ENCODE measurements at regions not wholly inside any gene's neighbourhood (a gene's known extent, or its start where the extent isn't known, plus 50 kb on each side); places are given as distances from the start of the nearest gene placed in this dataset.

GRCh38 chr11:95592471-95592870 is 197.1 kb downstream of the FAM76B start:
- DNase-seq, result no peak

GRCh38 chr11:95589893-95590612 is 199.5 kb downstream of the FAM76B start:
- H3K9me3 ChIP-seq (replicated peaks), result no peaks in the 10 kb centered on the region
- no peak overlapping the region for H3K4me3 ChIP-seq
- H3K4me1 ChIP-seq, result no peaks in the 10 kb centered on the region
- no peaks in the 10 kb centered on the region for H3K27me3 ChIP-seq
- no peak for DNase-seq
- no peak overlapping the region for H3K27ac ChIP-seq
- H3K36me3 ChIP-seq, result no peaks in the 10 kb centered on the region

More at GRCh38 chr11:95592471-95592870, 197.1 kb downstream of the FAM76B start:
- H3K9me3 ChIP-seq (replicated peaks), result no peaks in the 10 kb centered on the region
- no peaks in the 10 kb centered on the region for H3K4me1 ChIP-seq
- H3K36me3 ChIP-seq, result no peaks in the 10 kb centered on the region
- H3K27ac ChIP-seq, result no peak overlapping the region
- H3K4me3 ChIP-seq, result no peak overlapping the region
- no peaks in the 10 kb centered on the region for H3K27me3 ChIP-seq

- Histone ChIP-seq H3K27ac (no peak overlapping the region), H3K4me1 (no peaks in the 10 kb centered on the region), H3K27me3 (no peaks in the 10 kb centered on the region), H3K4me3 (no peak overlapping the region), H3K36me3 (no peaks in the 10 kb centered on the region), H3K9me3 (replicated peaks) (no peaks in the 10 kb centered on the region)
- no peak for DNase-seq
Observed at GRCh38 chr11:95588821-95589220, 200.8 kb downstream of the FAM76B start.

- Histone ChIP-seq H3K27ac (no peak overlapping the region), H3K27me3 (no peaks in the 10 kb centered on the region), H3K4me1 (no peaks in the 10 kb centered on the region), H3K9me3 (replicated peaks) (no peaks in the 10 kb centered on the region), H3K4me3 (no peak overlapping the region), H3K36me3 (no peaks in the 10 kb centered on the region)
- no peak for DNase-seq
Observed at GRCh38 chr11:95586661-95587060, 202.9 kb downstream of the FAM76B start.

GRCh38 chr11:95586155-95586554 is 203.4 kb downstream of the FAM76B start:
- no peak overlapping the region for H3K27ac ChIP-seq
- H3K9me3 ChIP-seq (replicated peaks), result no peaks in the 10 kb centered on the region
- H3K27me3 ChIP-seq, result no peaks in the 10 kb centered on the region
- H3K4me1 ChIP-seq, result no peaks in the 10 kb centered on the region
- no peak for DNase-seq
- no peak overlapping the region for H3K4me3 ChIP-seq
- H3K36me3 ChIP-seq, result no peaks in the 10 kb centered on the region

- H3K4me3 ChIP-seq, result no peak overlapping the region
- DNase-seq, result no peak
Observed at GRCh38 chr11:95585752-95586077, 203.9 kb downstream of the FAM76B start.

GRCh38 chr11:95585069-95585751 is 204.4 kb downstream of the FAM76B start:
- no peak overlapping the region for H3K4me3 ChIP-seq
- DNase-seq, result no peak
- no peak overlapping the region for H3K27ac ChIP-seq
- H3K36me3 ChIP-seq, result no peaks in the 10 kb centered on the region
- H3K27me3 ChIP-seq, result no peaks in the 10 kb centered on the region
- H3K4me1 ChIP-seq, result no peaks in the 10 kb centered on the region
- no peaks in the 10 kb centered on the region for H3K9me3 ChIP-seq (replicated peaks)

More at GRCh38 chr11:95585752-95586077, 203.9 kb downstream of the FAM76B start:
- no peak overlapping the region for H3K27ac ChIP-seq
- H3K9me3 ChIP-seq (replicated peaks), result no peaks in the 10 kb centered on the region
- H3K36me3 ChIP-seq, result no peaks in the 10 kb centered on the region
- no peaks in the 10 kb centered on the region for H3K27me3 ChIP-seq
- H3K4me1 ChIP-seq, result no peaks in the 10 kb centered on the region

- H3K4me3 ChIP-seq, result no peak overlapping the region
- no peaks in the 10 kb centered on the region for H3K27me3 ChIP-seq
- no peak for DNase-seq
- no peaks in the 10 kb centered on the region for H3K9me3 ChIP-seq (replicated peaks)
- H3K36me3 ChIP-seq, result no peaks in the 10 kb centered on the region
- no peak overlapping the region for H3K27ac ChIP-seq
- H3K4me1 ChIP-seq, result no peaks in the 10 kb centered on the region
Observed at GRCh38 chr11:95584589-95584988, 205.0 kb downstream of the FAM76B start.

- H3K36me3 ChIP-seq, result no peaks in the 10 kb centered on the region
- H3K27me3 ChIP-seq, result no peaks in the 10 kb centered on the region
- H3K9me3 ChIP-seq (replicated peaks), result no peaks in the 10 kb centered on the region
- no peaks in the 10 kb centered on the region for H3K4me1 ChIP-seq
- H3K27ac ChIP-seq, result no peak overlapping the region
- DNase-seq, result no peak
- H3K4me3 ChIP-seq, result no peak overlapping the region
Observed at GRCh38 chr11:95584180-95584579, 205.4 kb downstream of the FAM76B start.

- no peak for DNase-seq
- no peaks in the 10 kb centered on the region for H3K36me3 ChIP-seq
- no peaks in the 10 kb centered on the region for H3K27me3 ChIP-seq
- no peaks in the 10 kb centered on the region for H3K4me1 ChIP-seq
- no peak overlapping the region for H3K27ac ChIP-seq
- no peak overlapping the region for H3K4me3 ChIP-seq
- H3K9me3 ChIP-seq (replicated peaks), result no peaks in the 10 kb centered on the region
Observed at GRCh38 chr11:95577716-95578460, 211.7 kb downstream of the FAM76B start.

- Histone ChIP-seq H3K27ac (no peak overlapping the region), H3K9me3 (replicated peaks) (no peaks in the 10 kb centered on the region), H3K4me3 (no peak overlapping the region), H3K27me3 (no peaks in the 10 kb centered on the region), H3K4me1 (no peaks in the 10 kb centered on the region), H3K36me3 (no peaks in the 10 kb centered on the region)
- no peak for DNase-seq
Observed at GRCh38 chr11:95576146-95576845, 213.3 kb downstream of the FAM76B start.

GRCh38 chr11:95575517-95575916 is 214.1 kb downstream of the FAM76B start:
- Histone ChIP-seq H3K36me3 (no peaks in the 10 kb centered on the region), H3K27ac (no peak overlapping the region), H3K9me3 (replicated peaks) (no peaks in the 10 kb centered on the region), H3K27me3 (no peaks in the 10 kb centered on the region), H3K4me1 (no peaks in the 10 kb centered on the region), H3K4me3 (no peak overlapping the region)
- no peak for DNase-seq

GRCh38 chr11:95571718-95572260 is 217.8 kb downstream of the FAM76B start:
- Histone ChIP-seq H3K9me3 (replicated peaks) (no peaks in the 10 kb centered on the region), H3K27ac (no peak overlapping the region), H3K27me3 (no peaks in the 10 kb centered on the region), H3K4me3 (no peak overlapping the region), H3K4me1 (no peaks in the 10 kb centered on the region), H3K36me3 (no peaks in the 10 kb centered on the region)
- no peak for DNase-seq

- Histone ChIP-seq H3K4me1 (no peaks in the 10 kb centered on the region), H3K27ac (no peak overlapping the region), H3K4me3 (no peak overlapping the region), H3K27me3 (no peaks in the 10 kb centered on the region), H3K9me3 (replicated peaks) (no peaks in the 10 kb centered on the region), H3K36me3 (no peaks in the 10 kb centered on the region)
- DNase-seq, result no peak
Observed at GRCh38 chr11:95570845-95571244, 218.7 kb downstream of the FAM76B start.

GRCh38 chr11:95569207-95569606 is 220.4 kb downstream of the FAM76B start:
- no peaks in the 10 kb centered on the region for H3K9me3 ChIP-seq (replicated peaks)
- H3K4me1 ChIP-seq, result no peaks in the 10 kb centered on the region
- no peak overlapping the region for H3K27ac ChIP-seq
- no peak for DNase-seq
- H3K4me3 ChIP-seq, result no peak overlapping the region
- no peaks in the 10 kb centered on the region for H3K36me3 ChIP-seq
- no peaks in the 10 kb centered on the region for H3K27me3 ChIP-seq
